Ovary (tissue), 3 donors: ENCODE measurements at regions not wholly inside any gene's neighbourhood (a gene's known extent, or its start where the extent isn't known, plus 50 kb on each side); places are given as distances from the start of the nearest gene placed in this dataset.

Experiments used
- EP300 ChIP-seq: sonication (generic); formaldehyde crosslinking; IDR thresholded peaks from one replicate; pipeline ENCODE4 v1.6.1; 2017; ENCODE audit warnings: antibody characterized with exemption
- POLR2A ChIP-seq: fragments of 450-650 bp; IDR thresholded peaks from one replicate; pipeline ENCODE4 v1.6.1; 2017; ENCODE audit warnings: antibody characterized with exemption, mild to moderate bottlenecking, moderate library complexity
- TF ChIP-seq, protein P1 (sequence below), 3 donors: fragments of 450-650 bp in 2 of 3; fragments of 200-600 bp in 1 of 3; IDR thresholded peaks; one replicate each; pipeline versions ENCODE4 v1.5.1 to v1.8.0; 2016 to 2022; ENCODE audit warnings: antibody characterized with exemption in 3 of 3, mild to moderate bottlenecking in 1 of 3
- donor health status: DM: no; HTN: no; CAD: no.

DNA sequence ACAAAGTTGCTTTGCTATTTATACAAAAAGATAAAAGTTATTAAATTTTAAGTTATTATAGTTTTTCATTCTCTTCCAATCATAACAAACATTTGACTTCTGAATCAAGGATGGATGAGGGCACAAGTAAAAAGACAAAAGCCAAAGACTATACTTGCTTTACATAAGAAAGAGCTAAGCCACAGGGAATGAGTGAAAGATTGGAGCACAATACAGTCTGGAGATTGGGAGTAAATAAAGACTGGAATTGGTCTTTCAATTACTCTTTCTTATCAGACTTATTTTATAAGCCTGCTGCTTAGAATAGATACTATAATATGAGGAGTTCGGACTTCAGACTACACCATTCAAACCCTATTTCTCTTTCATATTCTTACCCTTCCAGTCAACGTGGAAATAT lies 1874.1 kb upstream of the PRR20A start:
- TF ChIP-seq, protein P1, sequence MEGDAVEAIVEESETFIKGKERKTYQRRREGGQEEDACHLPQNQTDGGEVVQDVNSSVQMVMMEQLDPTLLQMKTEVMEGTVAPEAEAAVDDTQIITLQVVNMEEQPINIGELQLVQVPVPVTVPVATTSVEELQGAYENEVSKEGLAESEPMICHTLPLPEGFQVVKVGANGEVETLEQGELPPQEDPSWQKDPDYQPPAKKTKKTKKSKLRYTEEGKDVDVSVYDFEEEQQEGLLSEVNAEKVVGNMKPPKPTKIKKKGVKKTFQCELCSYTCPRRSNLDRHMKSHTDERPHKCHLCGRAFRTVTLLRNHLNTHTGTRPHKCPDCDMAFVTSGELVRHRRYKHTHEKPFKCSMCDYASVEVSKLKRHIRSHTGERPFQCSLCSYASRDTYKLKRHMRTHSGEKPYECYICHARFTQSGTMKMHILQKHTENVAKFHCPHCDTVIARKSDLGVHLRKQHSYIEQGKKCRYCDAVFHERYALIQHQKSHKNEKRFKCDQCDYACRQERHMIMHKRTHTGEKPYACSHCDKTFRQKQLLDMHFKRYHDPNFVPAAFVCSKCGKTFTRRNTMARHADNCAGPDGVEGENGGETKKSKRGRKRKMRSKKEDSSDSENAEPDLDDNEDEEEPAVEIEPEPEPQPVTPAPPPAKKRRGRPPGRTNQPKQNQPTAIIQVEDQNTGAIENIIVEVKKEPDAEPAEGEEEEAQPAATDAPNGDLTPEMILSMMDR (IDR thresholded peaks at IDR 0.05) = no peak
- no peak for TF ChIP-seq POLR2A
- no peak for TF ChIP-seq EP300
